IPS-18a (cell line): ENCODE measurements at regions not wholly inside any gene's neighbourhood (a gene's known extent, or its start where the extent isn't known, plus 50 kb on each side); places are given as distances from the start of the nearest gene placed in this dataset.

Experiments used
- H3K27ac ChIP-seq: one replicate; pipeline ENCODE4 v1.5.1; 2013; ENCODE audit warnings: low read length
- H3K27me3 ChIP-seq: one replicate; pipeline ENCODE4 v1.6.1; 2013; ENCODE audit warnings: mild to moderate bottlenecking, low read length; ENCODE audit not compliant: control insufficient read depth, insufficient read depth
- H3K36me3 ChIP-seq: one replicate; pipeline ENCODE4 v1.6.1; 2013; ENCODE audit warnings: low read depth, low read length; ENCODE audit not compliant: control insufficient read depth
- H3K4me1 ChIP-seq: one replicate; pipeline ENCODE4 v1.6.1; 2013; ENCODE audit warnings: low read depth, low read length; ENCODE audit not compliant: control insufficient read depth
- H3K4me3 ChIP-seq: one replicate; pipeline ENCODE4 v1.5.1; 2013; ENCODE audit warnings: low read length
- H3K9ac ChIP-seq: one replicate; pipeline ENCODE4 v1.6.1; 2013; ENCODE audit warnings: mild to moderate bottlenecking, low read length, moderate library complexity
- H3K9me3 ChIP-seq: one replicate; pipeline ENCODE4 v1.6.1; 2013; ENCODE audit warnings: low read depth, low read length; ENCODE audit not compliant: control insufficient read depth

DNA sequence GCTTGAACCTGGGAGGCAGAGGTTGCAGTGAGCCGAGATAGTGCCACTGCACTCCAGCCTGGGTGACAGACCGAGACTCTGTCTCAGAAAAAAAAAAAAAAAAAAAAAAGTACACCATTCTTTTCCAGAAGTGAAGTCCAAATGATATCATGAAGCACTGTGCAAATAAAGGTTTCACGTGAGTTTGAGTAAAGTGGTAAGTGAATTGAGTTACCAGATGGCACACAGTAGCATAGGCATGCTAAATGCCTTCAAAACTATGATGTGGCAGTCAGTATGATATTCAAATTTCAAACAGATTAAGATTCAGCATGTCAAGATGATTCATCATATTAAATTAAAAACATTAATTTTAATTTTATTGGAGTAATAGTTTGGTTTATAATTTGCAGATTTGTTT lies 195.2 kb downstream of the TAF11L14 start:
- Histone ChIP-seq H3K4me3 (no peak overlapping the region), H3K36me3 (no peaks in the 10 kb centered on the region), H3K9me3 (no peaks in the 10 kb centered on the region), H3K27ac (no peak overlapping the region), H3K27me3 (no peaks in the 10 kb centered on the region), H3K9ac (no peak overlapping the region), H3K4me1 (no peaks in the 10 kb centered on the region)

DNA sequence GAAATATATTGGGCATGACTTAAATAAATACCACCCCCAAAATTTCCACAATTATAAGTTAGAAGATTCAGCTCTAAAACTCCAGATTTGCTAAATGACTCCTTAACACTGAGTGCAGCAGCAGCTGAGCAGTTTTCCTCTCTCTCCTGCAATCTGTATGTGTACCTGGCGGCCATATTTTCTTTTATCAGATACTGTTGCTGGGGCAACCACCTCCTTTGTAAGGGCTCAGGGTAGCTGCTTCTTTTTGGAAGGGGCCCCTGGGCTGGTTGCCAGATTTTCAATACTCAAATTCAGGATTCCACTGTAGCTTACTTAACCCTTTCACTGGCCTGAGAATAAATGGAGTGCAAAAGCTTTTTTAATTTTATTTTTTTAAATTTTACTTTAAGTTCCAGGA lies 197.0 kb downstream of the TAF11L14 start:
- no peaks in the 10 kb centered on the region for H3K4me1 ChIP-seq
- H3K36me3 ChIP-seq = no peaks in the 10 kb centered on the region
- H3K4me3 ChIP-seq = no peak overlapping the region
- no peaks in the 10 kb centered on the region for H3K27me3 ChIP-seq
- no peak overlapping the region for H3K27ac ChIP-seq
- no peaks in the 10 kb centered on the region for H3K9me3 ChIP-seq
- H3K9ac ChIP-seq = no peak overlapping the region

DNA sequence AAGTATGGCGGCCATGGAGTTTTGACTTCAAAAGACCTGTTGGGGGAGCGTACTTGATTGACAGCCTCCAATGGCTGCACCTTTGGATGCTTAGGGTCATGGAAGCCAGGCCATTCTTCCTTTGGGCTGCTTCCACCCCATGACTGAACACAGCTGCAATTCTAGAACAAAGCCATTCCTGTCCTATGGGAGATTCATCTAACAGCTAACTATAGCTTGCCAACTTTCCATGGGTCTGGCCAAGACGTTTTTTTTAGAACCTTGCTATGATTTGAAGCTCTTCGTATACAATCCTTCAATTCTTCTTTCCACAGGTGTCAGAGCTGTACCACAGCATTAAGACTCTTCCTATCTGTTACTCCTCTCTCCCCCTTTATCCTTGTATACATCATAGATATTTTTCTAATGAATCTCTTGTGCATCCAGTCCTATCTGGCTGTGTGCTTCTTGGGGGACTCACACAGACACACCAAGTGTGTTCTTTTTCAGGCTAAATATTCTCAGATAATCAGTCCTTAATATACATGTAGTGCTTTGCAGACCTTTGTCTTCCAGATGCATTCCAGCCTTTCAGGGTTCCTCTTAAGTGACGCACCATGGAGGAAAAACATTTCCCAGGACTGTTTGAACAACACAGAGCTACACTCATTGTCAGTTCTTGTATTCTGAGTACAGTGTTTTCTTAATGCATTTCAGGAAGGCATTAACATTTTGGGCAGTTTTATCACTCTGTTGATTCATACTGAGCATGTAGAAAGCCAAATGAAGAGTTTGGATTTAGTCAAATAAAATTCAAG lies 198.9 kb downstream of the TAF11L14 start:
- H3K27me3 ChIP-seq = no peaks in the 10 kb centered on the region
- no peak overlapping the region for H3K4me3 ChIP-seq
- H3K9ac ChIP-seq = no peak overlapping the region
- no peaks in the 10 kb centered on the region for H3K36me3 ChIP-seq
- no peaks in the 10 kb centered on the region for H3K9me3 ChIP-seq
- no peaks in the 10 kb centered on the region for H3K4me1 ChIP-seq
- H3K27ac ChIP-seq = no peak overlapping the region

DNA sequence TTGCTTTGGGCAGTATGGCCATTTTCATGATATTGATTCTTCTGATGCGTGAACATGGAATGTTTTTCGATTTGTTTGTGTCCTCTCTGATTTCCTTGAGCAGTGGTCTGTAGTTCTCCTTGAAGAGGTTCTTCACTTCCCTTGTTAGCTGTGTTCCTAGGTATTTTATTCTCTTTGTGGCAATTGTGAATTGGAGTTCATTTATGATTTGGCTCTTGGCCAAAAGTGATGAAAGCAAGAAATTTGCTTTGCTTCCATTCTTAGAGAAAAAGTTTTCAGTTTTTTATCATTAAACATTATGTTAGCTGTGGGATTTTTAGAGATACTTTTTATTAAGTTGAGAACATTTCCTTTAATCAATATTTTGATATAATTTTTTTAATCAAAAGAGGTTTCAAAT lies 203.5 kb downstream of the TAF11L14 start:
- Histone ChIP-seq H3K4me3 (no peak overlapping the region), H3K4me1 (no peaks in the 10 kb centered on the region), H3K27ac (no peak overlapping the region), H3K9me3 (no peaks in the 10 kb centered on the region), H3K36me3 (no peaks in the 10 kb centered on the region), H3K27me3 (no peaks in the 10 kb centered on the region), H3K9ac (no peak overlapping the region)

- Histone ChIP-seq H3K27me3 (no peaks in the 10 kb centered on the region), H3K27ac (no peak overlapping the region), H3K4me3 (no peak overlapping the region), H3K4me1 (no peaks in the 10 kb centered on the region), H3K9me3 (no peaks in the 10 kb centered on the region), H3K9ac (no peak overlapping the region), H3K36me3 (no peaks in the 10 kb centered on the region)
These were observed 204.2 kb downstream of the TAF11L14 start for GRCh38 chr5:17838469-17838868.

DNA sequence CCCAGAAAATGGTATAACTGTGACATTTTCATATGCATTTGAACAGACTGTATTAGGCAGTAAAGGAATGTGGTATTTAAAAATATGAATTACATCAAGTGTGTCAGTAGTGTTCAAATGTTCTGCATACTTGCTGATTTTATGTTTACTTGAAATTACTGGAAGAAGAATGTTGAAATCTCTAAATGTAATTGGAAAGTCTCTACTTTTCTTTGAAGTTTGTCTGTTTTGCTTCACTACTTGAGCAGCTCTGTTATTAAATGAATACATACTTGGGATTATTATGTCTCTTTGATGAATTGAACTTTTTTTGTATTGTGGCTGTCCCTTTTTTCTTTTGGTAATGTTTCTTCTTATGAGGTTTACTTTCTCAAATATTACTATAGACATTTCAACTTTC lies 205.6 kb downstream of the TAF11L14 start:
- H3K9ac ChIP-seq = no peak overlapping the region
- no peaks in the 10 kb centered on the region for H3K9me3 ChIP-seq
- no peaks in the 10 kb centered on the region for H3K36me3 ChIP-seq
- H3K4me3 ChIP-seq = no peak overlapping the region
- H3K27me3 ChIP-seq = no peaks in the 10 kb centered on the region
- H3K4me1 ChIP-seq = no peaks in the 10 kb centered on the region
- no peak overlapping the region for H3K27ac ChIP-seq

DNA sequence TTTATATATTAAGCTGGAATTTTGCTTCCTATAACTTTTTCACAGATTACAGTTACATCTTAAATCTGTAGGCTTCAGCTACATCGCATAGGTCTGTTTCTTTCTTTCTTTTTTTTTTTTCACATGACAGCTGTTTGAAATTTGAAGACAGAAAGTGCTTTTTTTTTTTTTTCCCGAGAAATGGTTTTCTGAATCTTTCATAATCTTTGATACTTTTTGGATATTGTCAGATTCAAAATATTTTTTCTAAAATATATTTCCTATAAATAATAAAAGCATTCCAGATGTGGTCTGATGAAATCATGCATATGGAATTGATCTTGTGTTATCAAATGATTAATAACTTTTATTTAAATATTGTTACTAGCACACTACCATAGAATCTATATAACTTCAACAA lies 212.2 kb downstream of the TAF11L14 start:
- no peaks in the 10 kb centered on the region for H3K4me1 ChIP-seq
- no peak overlapping the region for H3K27ac ChIP-seq
- H3K9ac ChIP-seq = no peak overlapping the region
- H3K9me3 ChIP-seq = no peaks in the 10 kb centered on the region
- no peak overlapping the region for H3K4me3 ChIP-seq
- no peaks in the 10 kb centered on the region for H3K36me3 ChIP-seq
- H3K27me3 ChIP-seq = no peaks in the 10 kb centered on the region

GRCh38 chr5:17847286-17847685 lies 213.0 kb downstream of the TAF11L14 start:
- Histone ChIP-seq H3K4me1 (no peaks in the 10 kb centered on the region), H3K9ac (no peak overlapping the region), H3K27me3 (no peaks in the 10 kb centered on the region), H3K36me3 (no peaks in the 10 kb centered on the region), H3K27ac (no peak overlapping the region), H3K9me3 (no peaks in the 10 kb centered on the region), H3K4me3 (no peak overlapping the region)

DNA sequence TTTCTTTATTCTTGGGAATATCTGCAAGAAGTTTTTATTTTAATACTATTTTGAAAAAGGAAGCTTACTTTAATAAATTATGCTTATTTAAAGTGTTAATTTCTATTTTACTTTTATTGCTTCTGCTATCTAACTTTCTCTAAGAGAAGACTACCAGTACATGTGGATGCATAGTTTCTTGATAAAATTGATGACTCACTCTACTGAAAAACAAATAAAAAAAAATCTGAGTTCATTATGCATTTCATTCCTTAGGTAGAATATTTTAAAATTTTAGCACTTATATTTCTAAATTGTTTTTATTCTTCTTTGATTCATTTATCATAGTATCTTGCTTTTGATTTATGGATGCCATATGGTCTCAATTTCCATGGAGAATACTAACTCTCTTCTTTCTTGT lies 217.9 kb downstream of the TAF11L14 start:
- H3K4me3 ChIP-seq = no peak overlapping the region
- no peaks in the 10 kb centered on the region for H3K27me3 ChIP-seq
- no peaks in the 10 kb centered on the region for H3K36me3 ChIP-seq
- H3K27ac ChIP-seq = no peak overlapping the region
- no peak overlapping the region for H3K9ac ChIP-seq
- H3K9me3 ChIP-seq = no peaks in the 10 kb centered on the region
- no peaks in the 10 kb centered on the region for H3K4me1 ChIP-seq

DNA sequence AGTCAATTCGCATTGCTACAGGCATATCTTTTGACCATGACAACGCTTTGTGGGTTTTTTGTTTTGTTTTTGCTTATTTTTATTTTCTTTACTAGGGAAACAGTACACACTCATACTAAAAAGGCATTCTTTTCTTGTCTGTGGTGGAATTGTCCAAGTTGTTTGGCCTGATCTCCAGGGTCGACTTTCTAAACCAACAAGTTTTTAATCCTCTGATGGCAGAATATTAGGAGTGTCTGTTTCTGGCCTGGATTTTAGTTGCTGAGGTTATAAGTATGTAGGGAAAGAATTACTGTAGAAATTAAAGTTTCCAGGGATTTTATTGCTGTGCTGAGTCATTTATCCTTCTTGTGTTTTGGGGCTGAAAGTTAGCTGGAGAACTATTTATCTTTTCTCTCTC lies 218.5 kb downstream of the TAF11L14 start:
- no peak overlapping the region for H3K9ac ChIP-seq
- no peaks in the 10 kb centered on the region for H3K36me3 ChIP-seq
- no peak overlapping the region for H3K4me3 ChIP-seq
- H3K27ac ChIP-seq = no peak overlapping the region
- no peaks in the 10 kb centered on the region for H3K4me1 ChIP-seq
- H3K27me3 ChIP-seq = no peaks in the 10 kb centered on the region
- H3K9me3 ChIP-seq = no peaks in the 10 kb centered on the region

DNA sequence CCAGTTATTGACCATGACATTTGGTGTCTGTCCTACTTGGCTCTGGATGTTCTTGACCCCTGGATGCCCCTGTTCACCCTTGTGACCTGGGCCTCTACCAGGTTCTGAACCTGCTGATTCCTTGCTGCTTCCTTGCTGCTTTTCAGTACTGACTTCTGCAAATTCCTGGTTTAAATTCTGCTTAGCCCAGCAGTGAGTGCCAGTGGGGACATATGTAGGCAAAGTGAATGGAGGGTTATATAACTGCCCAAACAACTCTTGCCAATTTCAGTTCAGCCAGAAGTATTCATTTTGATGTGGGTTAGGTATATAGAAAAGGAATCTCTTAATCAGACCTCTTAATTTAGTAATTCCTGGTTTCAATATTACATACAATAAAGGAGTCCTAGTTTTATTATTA lies 220.6 kb downstream of the TAF11L14 start:
- Histone ChIP-seq H3K27ac (no peak overlapping the region), H3K4me1 (no peaks in the 10 kb centered on the region), H3K9me3 (no peaks in the 10 kb centered on the region), H3K36me3 (no peaks in the 10 kb centered on the region), H3K27me3 (no peaks in the 10 kb centered on the region), H3K4me3 (no peak overlapping the region), H3K9ac (no peak overlapping the region)

GRCh38 chr5:17860660-17861315 lies 226.5 kb downstream of the TAF11L14 start:
- no peaks in the 10 kb centered on the region for H3K9me3 ChIP-seq
- H3K27ac ChIP-seq = no peak overlapping the region

More at GRCh38 chr5:17860660-17861315, 226.5 kb downstream of the TAF11L14 start:
- no peaks in the 10 kb centered on the region for H3K4me1 ChIP-seq
- H3K4me3 ChIP-seq = no peak overlapping the region
- no peaks in the 10 kb centered on the region for H3K27me3 ChIP-seq
- H3K36me3 ChIP-seq = no peaks in the 10 kb centered on the region
- no peak overlapping the region for H3K9ac ChIP-seq
